ENCODE measurements at regions not wholly inside any gene's neighbourhood (a gene's known extent, or its start where the extent isn't known, plus 50 kb on each side); places are given as distances from the start of the nearest gene placed in this dataset.

DNA sequence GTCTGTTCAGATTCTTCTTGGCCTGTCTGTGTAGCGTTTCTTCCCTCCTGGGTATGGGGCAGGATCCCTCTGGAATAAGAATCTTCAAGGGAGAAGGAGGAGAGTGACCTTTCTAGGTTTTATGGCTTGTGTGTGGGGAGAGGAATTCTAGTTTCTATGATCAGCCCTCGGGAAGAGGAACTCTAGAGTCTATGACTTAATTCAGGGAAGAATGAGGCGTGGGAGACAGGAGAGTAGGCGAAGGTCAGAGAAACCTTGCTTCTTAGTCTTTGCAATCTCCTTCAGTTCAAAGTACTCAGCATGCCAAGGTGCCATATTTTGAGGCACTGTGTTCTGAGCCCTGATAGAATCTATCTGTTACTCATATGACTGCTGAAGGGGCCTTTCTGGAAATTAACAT is 99.2 kb upstream of the C3orf80 start:
- TF ChIP-seq, protein P1, sequence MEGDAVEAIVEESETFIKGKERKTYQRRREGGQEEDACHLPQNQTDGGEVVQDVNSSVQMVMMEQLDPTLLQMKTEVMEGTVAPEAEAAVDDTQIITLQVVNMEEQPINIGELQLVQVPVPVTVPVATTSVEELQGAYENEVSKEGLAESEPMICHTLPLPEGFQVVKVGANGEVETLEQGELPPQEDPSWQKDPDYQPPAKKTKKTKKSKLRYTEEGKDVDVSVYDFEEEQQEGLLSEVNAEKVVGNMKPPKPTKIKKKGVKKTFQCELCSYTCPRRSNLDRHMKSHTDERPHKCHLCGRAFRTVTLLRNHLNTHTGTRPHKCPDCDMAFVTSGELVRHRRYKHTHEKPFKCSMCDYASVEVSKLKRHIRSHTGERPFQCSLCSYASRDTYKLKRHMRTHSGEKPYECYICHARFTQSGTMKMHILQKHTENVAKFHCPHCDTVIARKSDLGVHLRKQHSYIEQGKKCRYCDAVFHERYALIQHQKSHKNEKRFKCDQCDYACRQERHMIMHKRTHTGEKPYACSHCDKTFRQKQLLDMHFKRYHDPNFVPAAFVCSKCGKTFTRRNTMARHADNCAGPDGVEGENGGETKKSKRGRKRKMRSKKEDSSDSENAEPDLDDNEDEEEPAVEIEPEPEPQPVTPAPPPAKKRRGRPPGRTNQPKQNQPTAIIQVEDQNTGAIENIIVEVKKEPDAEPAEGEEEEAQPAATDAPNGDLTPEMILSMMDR (IDR thresholded peaks at IDR 0.05), result no peak
- no peak for TF ChIP-seq POLR2A (IDR thresholded peaks at IDR 0.05)
- TF ChIP-seq EP300 (IDR thresholded peaks at IDR 0.05; ENCODE audit: low read depth), result no peak

Measured in transverse colon (tissue), 3 donors.